ENCODE measurements at regions not wholly inside any gene's neighbourhood (a gene's known extent, or its start where the extent isn't known, plus 50 kb on each side); places are given as distances from the start of the nearest gene placed in this dataset.

GRCh38 chr2:136530146-136530545 lies 235.2 kb upstream of the THSD7B start:
- no peaks in the 10 kb centered on the region for H3K36me3 Mint-ChIP-seq
- H3K4me1 Mint-ChIP-seq: no peaks in the 10 kb centered on the region
- no peaks in the 10 kb centered on the region for H3K9me3 Mint-ChIP-seq
- H3K4me3 Mint-ChIP-seq: no peak overlapping the region
- peaks cover 6% of the 10 kb centered on the region for H3K27me3 Mint-ChIP-seq
- no peak overlapping the region for H3K27ac Mint-ChIP-seq

GRCh38 chr2:136527560-136527959 lies 237.8 kb upstream of the THSD7B start:
- Mint-ChIP-seq H3K9me3 (no peaks in the 10 kb centered on the region), H3K27ac (no peak overlapping the region), H3K4me1 (no peaks in the 10 kb centered on the region), H3K27me3 (peaks cover 6% of the 10 kb centered on the region), H3K4me3 (no peak overlapping the region), H3K36me3 (no peaks in the 10 kb centered on the region)

GRCh38 chr2:136522724-136523123 lies 242.6 kb upstream of the THSD7B start:
- Mint-ChIP-seq H3K36me3 (no peaks in the 10 kb centered on the region), H3K4me1 (no peaks in the 10 kb centered on the region), H3K4me3 (no peak overlapping the region), H3K27me3 (peaks cover 9% of the 10 kb centered on the region), H3K9me3 (no peaks in the 10 kb centered on the region), H3K27ac (no peak overlapping the region)

GRCh38 chr2:136517716-136518115 lies 247.6 kb upstream of the THSD7B start:
- no peak overlapping the region for H3K27ac Mint-ChIP-seq
- peaks cover 18% of the 10 kb centered on the region for H3K27me3 Mint-ChIP-seq
- no peaks in the 10 kb centered on the region for H3K4me1 Mint-ChIP-seq
- H3K9me3 Mint-ChIP-seq: peaks cover 0 to 3% (median 2%) of the 10 kb centered on the region in 3 donors
- H3K4me3 Mint-ChIP-seq: no peak overlapping the region
- peaks cover 2% of the 10 kb centered on the region for H3K36me3 Mint-ChIP-seq

GRCh38 chr2:136510244-136510643 lies 255.1 kb upstream of the THSD7B start:
- Mint-ChIP-seq H3K4me1 (no peaks in the 10 kb centered on the region), H3K4me3 (no peak overlapping the region), H3K36me3 (peaks cover 4% of the 10 kb centered on the region)

GRCh38 chr2:136505462-136505861 lies 259.9 kb upstream of the THSD7B start:
- Mint-ChIP-seq H3K9me3 (peaks cover 0 to 3% (median 0%) of the 10 kb centered on the region in 3 donors), H3K27me3 (peaks cover 2% of the 10 kb centered on the region), H3K4me1 (no peaks in the 10 kb centered on the region), H3K36me3 (no peaks in the 10 kb centered on the region), H3K27ac (no peak overlapping the region), H3K4me3 (no peak overlapping the region)

More at GRCh38 chr2:136510244-136510643, 255.1 kb upstream of the THSD7B start:
- Mint-ChIP-seq H3K9me3 (peaks cover 0 to 4% (median 3%) of the 10 kb centered on the region in 3 donors), H3K27me3 (peaks cover 10% of the 10 kb centered on the region), H3K27ac (no peak overlapping the region)

GRCh38 chr2:136502660-136503059 lies 262.7 kb upstream of the THSD7B start:
- Mint-ChIP-seq H3K4me1 (no peaks in the 10 kb centered on the region), H3K36me3 (no peaks in the 10 kb centered on the region), H3K27ac (no peak overlapping the region), H3K9me3 (peaks cover 0 to 3% (median 0%) of the 10 kb centered on the region in 3 donors), H3K4me3 (no peak overlapping the region), H3K27me3 (peaks cover 2% of the 10 kb centered on the region)

GRCh38 chr2:136497709-136498108 lies 267.6 kb upstream of the THSD7B start:
- H3K4me1 Mint-ChIP-seq: no peaks in the 10 kb centered on the region
- H3K27me3 Mint-ChIP-seq: peaks cover 3% of the 10 kb centered on the region
- H3K4me3 Mint-ChIP-seq: no peak overlapping the region
- no peaks in the 10 kb centered on the region for H3K36me3 Mint-ChIP-seq
- H3K27ac Mint-ChIP-seq: no peak overlapping the region
- H3K9me3 Mint-ChIP-seq: peaks cover 0 to 3% (median 0%) of the 10 kb centered on the region in 3 donors

GRCh38 chr2:136496966-136497365 lies 268.4 kb upstream of the THSD7B start:
- no peak overlapping the region for H3K27ac Mint-ChIP-seq
- peaks cover 3% of the 10 kb centered on the region for H3K27me3 Mint-ChIP-seq
- peaks cover 0 to 3% (median 2%) of the 10 kb centered on the region in 3 donors for H3K9me3 Mint-ChIP-seq
- H3K4me1 Mint-ChIP-seq: no peaks in the 10 kb centered on the region
- H3K4me3 Mint-ChIP-seq: no peak overlapping the region
- peaks cover under 1% of the 10 kb centered on the region for H3K36me3 Mint-ChIP-seq

GRCh38 chr2:136495636-136496035 lies 269.7 kb upstream of the THSD7B start:
- no peak overlapping the region for H3K4me3 Mint-ChIP-seq
- H3K36me3 Mint-ChIP-seq: peaks cover 5% of the 10 kb centered on the region
- H3K4me1 Mint-ChIP-seq: no peaks in the 10 kb centered on the region
- H3K27ac Mint-ChIP-seq: no peak overlapping the region
- H3K9me3 Mint-ChIP-seq: peaks cover 5% of the 10 kb centered on the region in 3 donors
- H3K27me3 Mint-ChIP-seq: peaks cover 1% of the 10 kb centered on the region

- Mint-ChIP-seq H3K4me1 (no peaks in the 10 kb centered on the region), H3K4me3 (no peak overlapping the region), H3K9me3 (peaks cover 5 to 8% (median 6%) of the 10 kb centered on the region in 3 donors), H3K36me3 (peaks cover 5% of the 10 kb centered on the region), H3K27me3 (peaks cover 1% of the 10 kb centered on the region), H3K27ac (no peak overlapping the region)
Observed at GRCh38 chr2:136492901-136493300, 272.4 kb upstream of the THSD7B start.

GRCh38 chr2:136490100-136490499 lies 275.2 kb upstream of the THSD7B start:
- no peak overlapping the region for H3K4me3 Mint-ChIP-seq
- peaks cover 3% of the 10 kb centered on the region for H3K27me3 Mint-ChIP-seq
- H3K27ac Mint-ChIP-seq: no peak overlapping the region
- peaks cover 0 to 3% (median 3%) of the 10 kb centered on the region in 3 donors for H3K4me1 Mint-ChIP-seq
- peaks cover 5% of the 10 kb centered on the region for H3K36me3 Mint-ChIP-seq
- peaks cover 5 to 9% (median 8%) of the 10 kb centered on the region in 3 donors for H3K9me3 Mint-ChIP-seq

- Mint-ChIP-seq H3K36me3 (peaks cover 5% of the 10 kb centered on the region), H3K9me3 (peaks cover 5 to 8% (median 8%) of the 10 kb centered on the region in 3 donors), H3K27me3 (peaks cover 4% of the 10 kb centered on the region), H3K4me3 (no peak overlapping the region), H3K27ac (no peak overlapping the region), H3K4me1 (peaks cover 0 to 3% (median 3%) of the 10 kb centered on the region in 3 donors)
Observed at GRCh38 chr2:136487421-136487820, 277.9 kb upstream of the THSD7B start.

GRCh38 chr2:136486115-136486514 lies 279.2 kb upstream of the THSD7B start:
- Mint-ChIP-seq H3K9me3 (peaks cover 0 to 6% (median 5%) of the 10 kb centered on the region in 3 donors), H3K27me3 (peaks cover 4% of the 10 kb centered on the region), H3K36me3 (no peaks in the 10 kb centered on the region), H3K4me3 (peak overlapping the region in 1 of 4 donors; percentile 70), H3K4me1 (peaks cover 0 to 3% (median 3%) of the 10 kb centered on the region in 3 donors), H3K27ac (no peak overlapping the region)

GRCh38 chr2:136482966-136483365 lies 282.4 kb upstream of the THSD7B start:
- Mint-ChIP-seq H3K27ac (no peak overlapping the region), H3K36me3 (no peaks in the 10 kb centered on the region), H3K4me3 (no peak overlapping the region), H3K4me1 (peaks cover 0 to 3% (median 3%) of the 10 kb centered on the region in 3 donors), H3K9me3 (peaks cover 10 to 15% (median 12%) of the 10 kb centered on the region in 3 donors), H3K27me3 (peaks cover 6% of the 10 kb centered on the region)

- Mint-ChIP-seq H3K27ac (no peak overlapping the region), H3K36me3 (no peaks in the 10 kb centered on the region), H3K27me3 (peaks cover 6% of the 10 kb centered on the region), H3K9me3 (peaks cover 7 to 25% (median 16%) of the 10 kb centered on the region in 3 donors), H3K4me1 (peaks cover 0 to 3% (median 3%) of the 10 kb centered on the region in 3 donors), H3K4me3 (no peak overlapping the region)
Observed at GRCh38 chr2:136482006-136482405, 283.3 kb upstream of the THSD7B start.

Measured in IgD-negative memory B cell (primary cell).